AG10803 (cell line): ENCODE measurements at regions not wholly inside any gene's neighbourhood (a gene's known extent, or its start where the extent isn't known, plus 50 kb on each side); places are given as distances from the start of the nearest gene placed in this dataset.

Experiments used
- DNase-seq: peaks from one replicate; pipeline ENCODE4 v3.0.0; 2010; ENCODE audit warnings: low read depth
- H3K4me3 ChIP-seq: 2 replicates; pipeline ENCODE4 v1.5.1; 2011; ENCODE audit warnings: mild to moderate bottlenecking, low read length, control low read depth
- TF ChIP-seq, protein P1 (sequence below): conservative IDR thresholded peaks from 2 replicates; pipeline ENCODE4 v1.5.1; 2011; ENCODE audit warnings: mild to moderate bottlenecking, low read length, control low read depth, inconsistent platforms

- TF ChIP-seq, protein P1, sequence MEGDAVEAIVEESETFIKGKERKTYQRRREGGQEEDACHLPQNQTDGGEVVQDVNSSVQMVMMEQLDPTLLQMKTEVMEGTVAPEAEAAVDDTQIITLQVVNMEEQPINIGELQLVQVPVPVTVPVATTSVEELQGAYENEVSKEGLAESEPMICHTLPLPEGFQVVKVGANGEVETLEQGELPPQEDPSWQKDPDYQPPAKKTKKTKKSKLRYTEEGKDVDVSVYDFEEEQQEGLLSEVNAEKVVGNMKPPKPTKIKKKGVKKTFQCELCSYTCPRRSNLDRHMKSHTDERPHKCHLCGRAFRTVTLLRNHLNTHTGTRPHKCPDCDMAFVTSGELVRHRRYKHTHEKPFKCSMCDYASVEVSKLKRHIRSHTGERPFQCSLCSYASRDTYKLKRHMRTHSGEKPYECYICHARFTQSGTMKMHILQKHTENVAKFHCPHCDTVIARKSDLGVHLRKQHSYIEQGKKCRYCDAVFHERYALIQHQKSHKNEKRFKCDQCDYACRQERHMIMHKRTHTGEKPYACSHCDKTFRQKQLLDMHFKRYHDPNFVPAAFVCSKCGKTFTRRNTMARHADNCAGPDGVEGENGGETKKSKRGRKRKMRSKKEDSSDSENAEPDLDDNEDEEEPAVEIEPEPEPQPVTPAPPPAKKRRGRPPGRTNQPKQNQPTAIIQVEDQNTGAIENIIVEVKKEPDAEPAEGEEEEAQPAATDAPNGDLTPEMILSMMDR = no peak
- H3K4me3 ChIP-seq = no peak overlapping the region
- no peak for DNase-seq
These were observed 770.2 kb downstream of the BCL11B start for GRCh38 chr14:98501836-98502235.

DNA sequence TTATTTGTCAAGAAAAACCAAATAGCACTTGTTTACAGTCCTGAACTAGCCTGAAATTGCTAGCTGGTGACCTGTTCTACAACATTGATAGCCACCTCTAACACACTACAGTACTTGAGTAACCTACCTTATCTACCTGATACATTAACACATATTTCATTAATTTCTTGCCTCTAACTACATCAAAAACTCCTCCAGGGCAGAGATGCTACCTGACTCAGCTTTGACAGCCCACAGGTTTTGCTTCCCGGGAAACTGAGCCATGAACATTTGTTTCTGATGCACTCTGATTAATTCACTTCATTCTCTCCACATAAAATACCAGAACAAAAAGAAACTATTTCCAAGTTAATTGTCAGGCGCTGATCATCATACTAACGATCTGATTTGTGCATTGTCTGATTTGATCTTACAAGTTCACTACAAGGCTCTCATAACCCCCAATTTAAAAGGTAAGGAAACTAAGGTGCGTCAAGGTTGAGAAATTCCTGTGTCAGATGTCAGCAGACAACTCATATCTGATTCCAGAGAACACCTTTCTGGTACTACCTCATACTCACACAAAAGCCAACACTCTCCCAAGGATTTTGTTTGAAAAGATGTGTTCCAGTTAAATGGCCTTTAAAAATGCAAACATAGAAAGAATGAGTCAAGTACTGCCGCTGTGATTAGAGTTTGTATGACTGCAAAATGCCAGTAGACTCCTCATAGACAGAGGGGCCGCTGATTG, 768.7 kb downstream of the BCL11B start:
- TF ChIP-seq, protein P1 = no peak
- no peak overlapping the region for H3K4me3 ChIP-seq
- DNase-seq = no peak

GRCh38 chr14:98507264-98507663, 764.7 kb downstream of the BCL11B start:
- H3K4me3 ChIP-seq = no peak overlapping the region
- TF ChIP-seq, protein P1 = no peak
- peak; percentile 23 for DNase-seq

GRCh38 chr14:98510392-98510791, 761.6 kb downstream of the BCL11B start:
- no peak for DNase-seq
- TF ChIP-seq, protein P1 = no peak
- H3K4me3 ChIP-seq = no peak overlapping the region

DNA sequence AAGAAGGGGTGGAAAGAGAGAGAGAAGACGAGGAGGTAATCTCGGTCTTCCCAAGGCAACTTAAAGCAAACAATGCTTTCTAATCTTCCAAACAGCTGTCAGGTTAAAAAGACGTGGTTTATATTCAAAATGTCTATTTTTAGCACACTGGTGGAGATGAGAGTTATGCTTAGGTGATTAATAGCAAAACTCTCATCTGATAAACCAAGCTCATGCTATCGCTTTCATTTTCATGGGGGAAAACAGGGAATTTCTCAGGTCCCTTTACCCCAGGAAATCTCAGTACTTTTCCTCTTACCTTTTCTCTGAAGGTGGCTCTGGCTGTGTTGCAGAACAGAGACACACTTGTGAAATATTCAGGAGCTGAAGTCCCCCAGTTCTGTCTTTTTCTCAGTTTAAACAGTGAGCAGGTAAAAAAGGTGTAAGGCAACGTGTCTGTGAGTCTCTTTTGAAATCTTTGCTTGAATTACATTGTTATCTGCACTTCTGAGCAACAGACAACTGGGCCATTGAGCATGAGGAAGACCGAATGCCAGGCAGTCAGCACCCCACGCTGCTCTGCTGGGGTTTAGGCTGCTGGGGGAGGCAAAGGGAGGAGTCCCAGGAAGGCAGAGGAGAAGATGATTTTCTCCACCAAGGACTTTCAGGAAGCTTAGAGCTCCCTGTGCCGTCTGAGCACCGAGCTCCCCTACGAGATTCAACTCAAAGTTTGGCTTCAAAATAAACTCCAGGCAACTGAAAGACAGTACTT, 759.3 kb downstream of the BCL11B start:
- no peak overlapping the region for H3K4me3 ChIP-seq
- DNase-seq = no peak
- TF ChIP-seq, protein P1 = no peak

DNA sequence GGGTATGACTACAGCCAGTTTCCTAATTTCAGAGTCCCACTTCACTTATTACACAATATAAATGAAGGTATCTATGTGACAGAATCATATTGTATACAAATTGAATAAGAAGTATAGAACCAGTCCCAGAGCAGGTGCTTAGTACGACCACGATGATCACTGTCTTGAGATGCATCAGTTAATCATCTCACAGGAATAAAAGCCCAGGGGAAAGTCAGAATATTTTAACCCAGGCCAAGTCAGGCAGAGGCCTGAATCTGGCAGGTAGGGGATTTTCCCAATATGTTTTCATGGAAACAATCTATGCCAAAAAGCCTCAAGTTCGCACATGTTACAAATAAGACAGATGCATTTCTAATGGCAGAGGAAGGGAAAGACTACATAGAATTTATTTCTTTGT, 758.4 kb downstream of the BCL11B start:
- TF ChIP-seq, protein P1 = no peak
- no peak overlapping the region for H3K4me3 ChIP-seq
- DNase-seq = no peak

DNA sequence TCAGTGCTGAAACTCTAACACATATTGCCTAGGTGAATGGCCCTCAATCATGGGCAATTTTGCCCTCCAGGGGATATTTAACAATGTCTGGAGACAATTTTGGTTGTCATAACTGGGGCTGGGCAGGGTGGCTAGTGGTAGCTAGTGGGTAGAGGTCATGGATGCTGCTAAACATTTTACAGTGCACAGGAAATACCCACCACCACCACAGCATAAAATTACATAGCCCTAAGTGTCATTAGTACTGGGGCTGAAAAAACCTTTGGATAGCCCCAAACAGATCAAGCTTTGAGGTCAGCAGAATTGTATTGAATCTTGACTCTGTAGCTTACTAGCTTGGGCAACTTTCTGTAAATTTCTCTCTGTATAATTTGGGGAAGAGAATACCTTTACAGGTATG, 758.0 kb downstream of the BCL11B start:
- TF ChIP-seq, protein P1 = no peak
- no peak for DNase-seq
- H3K4me3 ChIP-seq = no peak overlapping the region
